ENCODE measurements at regions not wholly inside any gene's neighbourhood (a gene's known extent, or its start where the extent isn't known, plus 50 kb on each side); places are given as distances from the start of the nearest gene placed in this dataset.

DNA sequence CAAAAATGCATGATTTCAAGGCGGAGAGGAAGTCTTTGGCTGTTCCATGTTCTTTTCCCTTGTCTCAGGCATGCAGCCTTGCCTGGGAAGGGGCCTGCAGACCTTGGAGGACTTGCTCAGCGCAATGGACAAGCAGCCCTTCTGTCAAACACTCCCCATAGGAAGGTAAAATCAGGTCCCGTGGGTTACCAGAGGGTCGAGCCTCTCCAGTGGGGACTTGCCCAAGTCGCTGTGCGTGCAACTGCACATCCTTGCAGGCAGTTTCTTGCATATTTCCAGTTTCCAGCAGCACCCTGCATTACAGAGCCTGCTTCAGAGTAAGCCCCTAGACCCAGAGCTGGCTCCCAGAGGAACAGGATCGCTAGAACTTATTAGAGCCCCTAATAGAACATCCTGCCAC is 75.5 kb upstream of the KLF13 start:
- Histone ChIP-seq H3K36me3 (ENCODE audit: control insufficient read depth, insufficient read depth, low read length) (no peaks in the 10 kb centered on the region), H3K27ac (ENCODE audit: insufficient read depth, low read length, poor library complexity, severe bottlenecking) (no peak overlapping the region), H3K4me3 (ENCODE audit: insufficient read depth, low read depth, low read length, poor library complexity, severe bottlenecking) (no peak overlapping the region), H3K27me3 (replicated peaks; ENCODE audit: control insufficient read depth, insufficient read depth, low read length, poor library complexity, severe bottlenecking) (no peaks in the 10 kb centered on the region), H3K9me3 (ENCODE audit: control insufficient read depth, low read length) (no peaks in the 10 kb centered on the region), H3K4me1 (ENCODE audit: control insufficient read depth, insufficient read depth, low read length, poor library complexity, severe bottlenecking) (no peaks in the 10 kb centered on the region)
- DNase-seq: no peak

DNA sequence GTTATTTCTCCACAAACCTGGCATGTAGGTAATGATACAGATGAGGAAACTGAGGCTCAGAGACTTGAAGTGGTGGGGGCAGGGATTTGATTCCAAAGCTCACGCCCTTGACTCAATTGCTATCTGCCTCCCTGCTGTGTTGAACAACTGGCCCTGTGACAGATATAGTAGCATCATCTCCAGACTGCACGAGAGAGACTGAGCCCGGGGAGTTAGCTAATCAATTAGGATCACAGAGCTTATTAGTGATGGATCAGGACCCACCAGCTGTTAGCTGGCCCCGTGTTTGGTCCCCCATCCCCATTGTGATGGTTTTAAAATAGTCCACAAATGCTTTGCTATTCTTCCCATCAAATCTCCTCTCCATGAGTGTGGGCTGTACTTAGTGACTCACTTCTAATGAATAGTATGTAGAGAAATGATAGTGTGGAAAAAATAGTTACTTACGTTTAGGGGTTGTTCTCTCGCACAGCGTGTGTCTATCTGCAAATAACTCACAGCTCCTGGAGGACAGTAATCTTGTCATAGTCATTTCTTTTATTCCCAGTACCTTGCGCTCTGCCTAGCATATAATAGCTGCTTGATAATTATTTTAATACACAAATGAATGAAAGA is 74.4 kb upstream of the KLF13 start:
- DNase-seq: no peak
- no peaks in the 10 kb centered on the region for H3K9me3 ChIP-seq (ENCODE audit: control insufficient read depth, low read length)
- no peak overlapping the region for H3K4me3 ChIP-seq (ENCODE audit: insufficient read depth, low read depth, low read length, poor library complexity, severe bottlenecking)
- no peaks in the 10 kb centered on the region for H3K36me3 ChIP-seq (ENCODE audit: control insufficient read depth, insufficient read depth, low read length)
- H3K27me3 ChIP-seq (replicated peaks; ENCODE audit: control insufficient read depth, insufficient read depth, low read length, poor library complexity, severe bottlenecking): no peaks in the 10 kb centered on the region
- H3K4me1 ChIP-seq (ENCODE audit: control insufficient read depth, insufficient read depth, low read length, poor library complexity, severe bottlenecking): no peaks in the 10 kb centered on the region
- H3K27ac ChIP-seq (ENCODE audit: insufficient read depth, low read length, poor library complexity, severe bottlenecking): no peak overlapping the region

DNA sequence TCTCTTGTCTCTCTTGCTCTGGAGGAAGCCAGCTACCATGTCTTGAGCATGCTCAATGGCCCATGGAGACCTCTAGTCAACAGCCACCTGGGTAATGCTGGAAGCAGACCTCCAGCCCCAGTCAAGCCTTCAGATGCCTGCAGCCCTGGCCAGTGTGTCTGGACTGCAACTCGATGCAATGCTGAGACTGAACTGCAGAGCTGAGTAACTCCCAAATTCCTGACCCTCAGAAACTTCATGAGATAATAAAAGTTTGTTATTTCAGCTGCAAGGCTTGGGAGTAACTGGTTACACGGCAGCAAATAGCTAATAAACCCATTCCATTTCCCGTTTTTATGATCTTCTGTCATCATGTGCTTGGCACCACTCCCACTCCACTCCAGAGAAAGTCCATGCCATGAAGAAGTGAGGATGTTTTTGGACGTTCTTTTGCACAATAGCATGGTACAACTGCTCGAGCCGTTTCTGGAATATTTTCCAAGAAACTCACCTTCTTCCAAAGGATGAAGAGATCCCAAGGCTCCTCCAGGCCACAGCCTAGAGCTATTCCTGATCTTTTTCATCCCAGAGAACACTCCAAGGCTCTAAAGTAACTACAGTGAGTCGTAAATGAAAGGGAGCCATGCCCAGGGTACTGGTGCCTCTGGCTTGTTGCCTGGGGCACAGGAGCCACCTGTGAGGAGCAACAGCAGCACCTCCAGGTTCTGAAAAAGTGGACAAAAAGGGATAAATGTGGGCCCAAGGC is 72.0 kb upstream of the KLF13 start:
- H3K36me3 ChIP-seq (ENCODE audit: control insufficient read depth, insufficient read depth, low read length): no peaks in the 10 kb centered on the region
- H3K4me1 ChIP-seq (ENCODE audit: control insufficient read depth, insufficient read depth, low read length, poor library complexity, severe bottlenecking): no peaks in the 10 kb centered on the region
- no peak overlapping the region for H3K27ac ChIP-seq (ENCODE audit: insufficient read depth, low read length, poor library complexity, severe bottlenecking)
- H3K9me3 ChIP-seq (ENCODE audit: control insufficient read depth, low read length): no peaks in the 10 kb centered on the region
- no peak for DNase-seq
- H3K27me3 ChIP-seq (replicated peaks; ENCODE audit: control insufficient read depth, insufficient read depth, low read length, poor library complexity, severe bottlenecking): no peaks in the 10 kb centered on the region
- H3K4me3 ChIP-seq (ENCODE audit: insufficient read depth, low read depth, low read length, poor library complexity, severe bottlenecking): no peak overlapping the region

DNA sequence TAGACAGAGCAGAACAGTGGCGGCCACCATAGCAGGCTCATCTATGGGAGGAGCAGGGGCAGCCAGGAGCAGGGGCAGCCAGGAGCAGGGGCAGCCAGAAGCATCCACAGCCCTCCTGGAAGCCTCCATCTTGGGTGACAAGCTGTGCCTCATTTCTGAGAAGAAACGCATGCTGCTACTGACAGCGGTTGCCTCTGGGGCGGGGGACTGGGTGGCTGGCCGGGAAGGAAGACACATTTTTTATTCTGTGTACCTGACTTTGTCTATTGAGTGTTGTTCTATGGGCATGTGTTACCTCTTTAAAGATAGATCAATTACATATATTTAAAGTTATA is 71.5 kb upstream of the KLF13 start:
- no peaks in the 10 kb centered on the region for H3K27me3 ChIP-seq (replicated peaks; ENCODE audit: control insufficient read depth, insufficient read depth, low read length, poor library complexity, severe bottlenecking)
- no peak overlapping the region for H3K27ac ChIP-seq (ENCODE audit: insufficient read depth, low read length, poor library complexity, severe bottlenecking)
- DNase-seq: no peak
- H3K9me3 ChIP-seq (ENCODE audit: control insufficient read depth, low read length): no peaks in the 10 kb centered on the region
- no peak overlapping the region for H3K4me3 ChIP-seq (ENCODE audit: insufficient read depth, low read depth, low read length, poor library complexity, severe bottlenecking)
- H3K4me1 ChIP-seq (ENCODE audit: control insufficient read depth, insufficient read depth, low read length, poor library complexity, severe bottlenecking): no peaks in the 10 kb centered on the region
- no peaks in the 10 kb centered on the region for H3K36me3 ChIP-seq (ENCODE audit: control insufficient read depth, insufficient read depth, low read length)

DNA sequence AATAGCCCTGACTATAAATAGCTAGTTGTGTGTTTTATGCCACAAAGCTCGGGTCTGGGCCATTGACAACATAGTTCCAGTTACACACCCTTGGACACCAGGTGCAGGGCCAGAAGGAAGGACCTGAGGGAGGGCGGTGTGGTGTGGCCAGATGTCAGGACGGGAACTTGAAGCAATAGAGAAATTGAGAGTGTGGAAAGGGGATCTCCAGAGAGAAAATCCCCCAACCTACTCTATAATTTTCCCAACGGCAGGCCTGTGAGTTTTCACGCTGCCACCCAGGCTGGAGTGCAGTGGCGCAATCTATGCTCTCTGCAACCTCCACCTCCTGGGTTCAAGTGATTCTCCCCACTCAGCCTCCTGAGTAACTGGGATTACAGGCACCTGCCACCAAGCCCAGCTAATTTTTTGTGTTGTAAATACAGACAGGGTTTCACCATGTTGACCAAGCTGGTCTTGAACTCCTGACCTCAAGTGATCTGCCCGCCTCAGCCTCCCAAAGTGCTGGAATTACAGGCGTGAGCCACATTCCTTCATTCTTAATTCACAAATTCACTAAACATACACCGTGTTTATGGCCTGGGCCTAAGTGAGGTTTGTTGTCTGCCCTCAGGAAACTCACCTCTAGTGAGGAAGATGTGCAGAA is 70.8 kb upstream of the KLF13 start:
- H3K9me3 ChIP-seq (ENCODE audit: control insufficient read depth, low read length): no peaks in the 10 kb centered on the region
- H3K36me3 ChIP-seq (ENCODE audit: control insufficient read depth, insufficient read depth, low read length): no peaks in the 10 kb centered on the region
- no peaks in the 10 kb centered on the region for H3K27me3 ChIP-seq (replicated peaks; ENCODE audit: control insufficient read depth, insufficient read depth, low read length, poor library complexity, severe bottlenecking)
- no peaks in the 10 kb centered on the region for H3K4me1 ChIP-seq (ENCODE audit: control insufficient read depth, insufficient read depth, low read length, poor library complexity, severe bottlenecking)
- H3K27ac ChIP-seq (ENCODE audit: insufficient read depth, low read length, poor library complexity, severe bottlenecking): no peak overlapping the region
- no peak for DNase-seq
- H3K4me3 ChIP-seq (ENCODE audit: insufficient read depth, low read depth, low read length, poor library complexity, severe bottlenecking): no peak overlapping the region

DNA sequence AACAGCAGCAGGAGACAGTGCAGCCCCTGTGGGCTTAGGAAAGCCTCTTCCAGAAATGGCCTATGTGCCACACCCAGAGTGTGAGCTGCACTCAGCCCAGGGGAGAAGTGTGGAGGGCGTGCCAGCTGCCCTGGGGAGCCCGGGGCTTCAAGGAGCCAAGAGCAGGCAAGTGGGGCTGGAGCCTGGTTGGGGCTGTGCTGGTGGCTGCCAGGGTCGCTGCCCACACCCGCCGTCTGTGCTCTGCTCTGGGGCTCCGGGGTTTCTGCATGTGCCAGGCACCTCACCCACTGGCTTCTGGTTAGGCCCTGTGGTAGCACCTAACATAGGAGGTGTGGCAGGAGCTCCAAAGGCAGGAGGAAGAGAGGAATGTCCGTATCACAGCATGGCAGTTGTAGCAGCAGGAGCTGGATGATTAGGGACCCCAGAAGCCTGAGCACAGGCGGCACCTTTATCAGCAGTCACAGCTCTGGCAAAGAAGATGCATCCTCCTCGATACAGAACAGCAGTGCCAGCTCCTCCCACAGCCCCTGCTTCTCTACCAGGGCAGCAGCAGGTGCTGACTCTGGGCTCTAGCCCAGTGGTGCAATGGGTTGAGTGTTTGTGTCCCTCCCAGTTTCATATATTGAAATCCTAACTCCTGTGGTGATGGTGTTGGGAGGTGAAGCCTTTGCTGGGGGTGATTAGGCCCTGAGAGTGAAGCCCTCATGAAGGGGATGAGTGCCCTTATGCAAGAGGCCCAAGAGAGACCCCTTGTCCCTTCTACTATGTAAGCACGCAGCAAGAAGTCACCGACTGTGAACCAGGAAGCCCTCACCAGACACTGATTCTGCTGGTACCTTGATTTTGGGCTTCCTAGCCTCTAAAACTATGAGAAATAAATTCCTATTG is 70.0 kb upstream of the KLF13 start:
- Histone ChIP-seq H3K4me1 (ENCODE audit: control insufficient read depth, insufficient read depth, low read length, poor library complexity, severe bottlenecking) (no peaks in the 10 kb centered on the region), H3K27me3 (replicated peaks; ENCODE audit: control insufficient read depth, insufficient read depth, low read length, poor library complexity, severe bottlenecking) (no peaks in the 10 kb centered on the region), H3K27ac (ENCODE audit: insufficient read depth, low read length, poor library complexity, severe bottlenecking) (no peak overlapping the region), H3K4me3 (ENCODE audit: insufficient read depth, low read depth, low read length, poor library complexity, severe bottlenecking) (no peak overlapping the region), H3K36me3 (ENCODE audit: control insufficient read depth, insufficient read depth, low read length) (no peaks in the 10 kb centered on the region), H3K9me3 (ENCODE audit: control insufficient read depth, low read length) (no peaks in the 10 kb centered on the region)
- no peak for DNase-seq

DNA sequence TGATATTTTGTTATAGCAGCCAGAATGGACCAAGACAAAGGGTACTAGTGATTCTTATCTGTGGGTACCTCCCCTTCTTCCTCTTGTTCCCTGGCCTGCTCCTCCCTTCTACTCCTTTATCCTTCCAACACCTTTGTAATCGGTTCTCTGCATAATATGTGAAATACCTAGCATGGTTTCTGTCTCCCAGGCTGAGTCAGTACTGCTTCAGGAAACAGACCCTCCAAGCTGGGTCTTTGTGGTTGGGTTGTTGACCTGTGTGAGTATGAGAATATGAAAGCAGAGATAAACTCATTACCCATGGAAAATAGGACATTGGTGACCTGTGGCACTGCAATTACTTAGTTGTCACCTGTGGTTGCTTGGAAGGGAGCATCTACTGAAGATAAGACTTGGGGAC is 69.3 kb upstream of the KLF13 start:
- H3K9me3 ChIP-seq (ENCODE audit: control insufficient read depth, low read length): no peaks in the 10 kb centered on the region
- H3K4me1 ChIP-seq (ENCODE audit: control insufficient read depth, insufficient read depth, low read length, poor library complexity, severe bottlenecking): peaks cover 1% of the 10 kb centered on the region
- DNase-seq: no peak
- no peaks in the 10 kb centered on the region for H3K36me3 ChIP-seq (ENCODE audit: control insufficient read depth, insufficient read depth, low read length)
- no peak overlapping the region for H3K27ac ChIP-seq (ENCODE audit: insufficient read depth, low read length, poor library complexity, severe bottlenecking)
- H3K4me3 ChIP-seq (ENCODE audit: insufficient read depth, low read depth, low read length, poor library complexity, severe bottlenecking): no peak overlapping the region
- no peaks in the 10 kb centered on the region for H3K27me3 ChIP-seq (replicated peaks; ENCODE audit: control insufficient read depth, insufficient read depth, low read length, poor library complexity, severe bottlenecking)

DNA sequence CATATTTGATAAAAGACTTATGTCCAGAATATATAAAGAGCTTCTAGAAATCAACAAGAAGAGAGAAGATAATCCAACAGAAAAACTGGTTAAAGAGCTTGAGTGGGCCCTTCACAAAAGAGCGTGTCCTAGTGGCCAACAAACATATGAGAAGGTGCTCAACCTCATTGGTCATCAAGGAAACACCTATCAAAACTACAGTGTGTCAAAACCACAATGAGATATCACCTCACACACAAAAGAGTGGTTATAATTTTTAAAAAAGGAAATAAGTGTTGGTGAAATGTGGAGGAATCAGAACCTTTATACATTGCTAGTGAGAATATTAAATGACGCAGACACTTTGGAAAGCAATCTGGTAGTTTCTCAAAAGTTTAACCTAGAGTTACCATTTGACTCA is 68.4 kb upstream of the KLF13 start:
- Histone ChIP-seq H3K9me3 (ENCODE audit: control insufficient read depth, low read length) (no peaks in the 10 kb centered on the region), H3K4me3 (ENCODE audit: insufficient read depth, low read depth, low read length, poor library complexity, severe bottlenecking) (no peak overlapping the region), H3K36me3 (ENCODE audit: control insufficient read depth, insufficient read depth, low read length) (no peaks in the 10 kb centered on the region), H3K27ac (ENCODE audit: insufficient read depth, low read length, poor library complexity, severe bottlenecking) (no peak overlapping the region), H3K4me1 (ENCODE audit: control insufficient read depth, insufficient read depth, low read length, poor library complexity, severe bottlenecking) (peaks cover 11% of the 10 kb centered on the region), H3K27me3 (replicated peaks; ENCODE audit: control insufficient read depth, insufficient read depth, low read length, poor library complexity, severe bottlenecking) (no peaks in the 10 kb centered on the region)
- DNase-seq: no peak

DNA sequence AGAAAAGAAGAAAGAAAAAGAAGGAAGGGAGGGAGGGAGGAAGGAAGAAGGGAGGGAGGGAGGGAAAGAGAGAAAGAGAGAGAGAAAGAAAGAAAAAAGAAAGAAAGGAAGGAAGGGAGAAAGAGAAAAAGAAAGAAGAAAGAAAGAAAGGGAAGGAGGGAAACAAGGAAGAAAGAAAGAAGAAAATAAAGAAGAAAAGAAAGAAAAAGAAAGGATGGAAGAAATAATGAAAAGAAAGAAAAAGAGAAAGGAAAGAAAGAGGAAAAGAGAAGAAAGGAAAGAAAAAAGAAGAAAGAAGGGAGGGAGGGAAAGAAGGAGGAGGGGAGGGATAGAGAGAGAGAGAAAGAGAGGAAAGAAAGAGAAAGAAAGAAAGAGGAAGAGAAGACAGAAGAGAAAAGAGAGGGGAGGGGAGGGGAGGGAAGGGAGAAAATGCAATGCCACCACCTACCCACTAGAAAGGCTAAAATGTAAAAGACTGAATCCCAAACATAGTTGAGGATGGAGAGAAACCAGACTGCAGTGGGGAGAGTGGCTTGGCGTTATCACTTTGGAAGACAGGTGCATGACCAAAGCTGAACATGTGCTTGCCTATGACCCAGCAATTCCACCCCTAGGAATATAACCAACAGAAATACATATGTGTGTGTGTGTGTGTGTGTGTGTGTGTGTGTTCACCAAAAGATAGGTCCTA is 66.9 kb upstream of the KLF13 start:
- Histone ChIP-seq H3K9me3 (ENCODE audit: control insufficient read depth, low read length) (no peaks in the 10 kb centered on the region), H3K27ac (ENCODE audit: insufficient read depth, low read length, poor library complexity, severe bottlenecking) (no peak overlapping the region), H3K4me1 (ENCODE audit: control insufficient read depth, insufficient read depth, low read length, poor library complexity, severe bottlenecking) (peaks cover 25% of the 10 kb centered on the region), H3K4me3 (ENCODE audit: insufficient read depth, low read depth, low read length, poor library complexity, severe bottlenecking) (no peak overlapping the region), H3K36me3 (ENCODE audit: control insufficient read depth, insufficient read depth, low read length) (no peaks in the 10 kb centered on the region), H3K27me3 (replicated peaks; ENCODE audit: control insufficient read depth, insufficient read depth, low read length, poor library complexity, severe bottlenecking) (no peaks in the 10 kb centered on the region)
- DNase-seq: no peak
